PC-9 (cell line): ENCODE measurements at regions not wholly inside any gene's neighbourhood (a gene's known extent, or its start where the extent isn't known, plus 50 kb on each side); places are given as distances from the start of the nearest gene placed in this dataset.

Experiments used
- CTCF ChIP-seq: fragments of 200-600 bp; sonication (generic); conservative IDR thresholded peaks from 2 replicates; pipeline ENCODE4 v1.6.1; 2017; ENCODE audit warnings: mixed run types, antibody characterized with exemption, mild to moderate bottlenecking, moderate library complexity
- EZH2 ChIP-seq: fragments of 200-600 bp; sonication (generic); IDR thresholded peaks from 2 replicates; pipeline ENCODE4 v1.8.0; 2017; ENCODE audit warnings: antibody characterized with exemption, low read depth

GRCh38 chr16:49203361-49203760 is 78.3 kb downstream of the CBLN1 start:
- no peak for TF ChIP-seq CTCF
- TF ChIP-seq EZH2, result no peak
